Endothelial cell of umbilical vein (primary cell): ENCODE measurements at regions not wholly inside any gene's neighbourhood (a gene's known extent, or its start where the extent isn't known, plus 50 kb on each side); places are given as distances from the start of the nearest gene placed in this dataset.

Source experiments
- BruUV-seq: library from RNA; stranded (reverse); fragments of 400-500 nt; replicated peaks from 2 replicates; lab custom pipeline; 2021; lab: Mats Ljungman, UMichigan
- CTCF ChIA-PET: fragments of 300-600, 350-600 bp; sonication (Branson Sonifier 250); formaldehyde crosslinking; loops from one replicate; lab custom pipeline; 2021; ENCODE audit warnings: antibody characterized with exemption, inconsistent platforms; lab: Charles Lee
- POLR2A ChIA-PET: fragments of 300-600, 350-600 bp; sonication (Branson Sonifier 250); formaldehyde crosslinking; loops from one replicate; lab custom pipeline; 2021; ENCODE audit warnings: antibody characterized with exemption, inconsistent platforms; lab: Charles Lee
- DNase-seq: peaks from one replicate; pipeline ENCODE4 v3.0.0-alpha.2; 2011; ENCODE audit warnings: low read depth, low spot score
- FAIRE-seq: peaks from 2 replicates; lab custom pipeline; 2011; peaks lifted over from hg19 to GRCh38; lab: Jason Lieb, UNC
- H2AFZ ChIP-seq: 2 replicates; pipeline ENCODE4 v1.6.0; 2012; ENCODE audit warnings: low read depth, low read length, control low read depth, inconsistent platforms
- H3K27ac ChIP-seq: 2 replicates; pipeline ENCODE4 v1.5.1; 2011; ENCODE audit warnings: low read depth, mild to moderate bottlenecking, control low read depth, low read length, moderate library complexity; ENCODE audit not compliant: insufficient read depth
- H3K27me3 ChIP-seq, 2 experiments: 2 replicates each; pipeline versions ENCODE4 v1.6.0 to v1.6.1; 2011; ENCODE audit warnings: low read length in 2 of 2, mixed read lengths in 1 of 2; ENCODE audit not compliant: control insufficient read depth in 2 of 2, insufficient read depth in 2 of 2
- H3K36me3 ChIP-seq, 2 experiments: 2 replicates in 1 of 2; 3 replicates in 1 of 2; pipeline ENCODE4 v1.5.1; 2011; ENCODE audit warnings: low read length in 2 of 2, mild to moderate bottlenecking in 1 of 2, moderate library complexity in 1 of 2; ENCODE audit not compliant: control insufficient read depth in 2 of 2, insufficient read depth in 2 of 2; ENCODE audit errors: extremely low read depth in 1 of 2
- H3K4me1 ChIP-seq: 3 replicates; pipeline ENCODE4 v1.5.1; 2011; ENCODE audit warnings: mild to moderate bottlenecking, low read length; ENCODE audit not compliant: control insufficient read depth, insufficient read depth; ENCODE audit errors: extremely low read depth
- H3K4me2 ChIP-seq: 2 replicates; pipeline ENCODE4 v1.6.1; 2011; ENCODE audit warnings: low read length, control low read depth, mixed read lengths; ENCODE audit not compliant: insufficient read depth
- H3K4me3 ChIP-seq, 3 experiments: fragments of 200-600 bp in 1 of 3; sonication (generic), shearing (Covaris generic) in 1 of 3; replicated peaks in 1 of 3; 2 replicates each; pipeline ENCODE4 v1.5.1; 2011 to 2016; ENCODE audit warnings: control low read depth in 3 of 3, low read length in 3 of 3, mild to moderate bottlenecking in 2 of 3, inconsistent platforms in 1 of 3, low read depth in 1 of 3, moderate library complexity in 1 of 3; ENCODE audit not compliant: insufficient read depth in 1 of 3
- H3K79me2 ChIP-seq: 2 replicates; pipeline ENCODE4 v1.6.0; 2012; ENCODE audit warnings: low read length, inconsistent platforms; ENCODE audit not compliant: control insufficient read depth, insufficient read depth
- H3K9ac ChIP-seq: replicated peaks from 2 replicates; pipeline ENCODE3; 2011; ENCODE audit warnings: low read length, control low read depth; ENCODE audit not compliant: insufficient read depth; ENCODE audit errors: extremely low read depth
- H3K9me1 ChIP-seq: replicated peaks from 3 replicates; pipeline ENCODE4 v1.6.0; 2011; ENCODE audit warnings: mild to moderate bottlenecking, low read length; ENCODE audit not compliant: control insufficient read depth, insufficient read depth; ENCODE audit errors: extremely low read depth
- H3K9me3 ChIP-seq: replicated peaks from 2 replicates; pipeline ENCODE4 v1.5.1; 2012; ENCODE audit warnings: low read length, inconsistent platforms; ENCODE audit not compliant: control insufficient read depth, insufficient read depth
- H4K20me1 ChIP-seq: replicated peaks from 2 replicates; pipeline ENCODE3; 2011; ENCODE audit warnings: mild to moderate bottlenecking, low read length; ENCODE audit not compliant: control insufficient read depth, insufficient read depth; ENCODE audit errors: extremely low read depth
- EZH2 ChIP-seq: IDR thresholded peaks from 2 replicates; pipeline ENCODE4 v1.6.1; 2012; ENCODE audit warnings: borderline replicate concordance, low read depth, mild to moderate bottlenecking, moderate library complexity, low read length, inconsistent platforms; ENCODE audit not compliant: severe bottlenecking
- FOS ChIP-seq: IDR thresholded peaks from 2 replicates; pipeline ENCODE4 v1.6.1; 2011; ENCODE audit warnings: mild to moderate bottlenecking, low read length, moderate library complexity, borderline replicate concordance; ENCODE audit not compliant: insufficient read depth
- GATA2 ChIP-seq: IDR thresholded peaks from 2 replicates; pipeline ENCODE4 v1.7.0; 2011; ENCODE audit warnings: low read depth, mild to moderate bottlenecking, moderate library complexity, mixed read lengths, low read length; ENCODE audit not compliant: insufficient read length, insufficient read depth
- JUN ChIP-seq: IDR thresholded peaks from 2 replicates; pipeline ENCODE4 v1.6.1; 2011; ENCODE audit warnings: borderline replicate concordance, low read depth; ENCODE audit not compliant: insufficient read length, insufficient read depth
- MYC ChIP-seq: IDR thresholded peaks from one replicate; pipeline ENCODE4 v1.6.1; 2011; ENCODE audit warnings: mild to moderate bottlenecking, low read depth, low read length
- POLR2A ChIP-seq: IDR thresholded peaks from 2 replicates; pipeline ENCODE4 v1.6.1; 2012; ENCODE audit warnings: low read depth, mild to moderate bottlenecking, control low read depth, low read length
- POLR2AphosphoS5 ChIP-seq: IDR thresholded peaks from 2 replicates; pipeline ENCODE4 v1.6.1; 2012; ENCODE audit warnings: low read depth, mild to moderate bottlenecking, control low read depth, low read length, moderate library complexity; ENCODE audit not compliant: insufficient read depth
- dilution Hi-C: fragments of 300-500 bp; cut with MboI; formaldehyde crosslinking; loops from one replicate; pipeline ENCODE4 v1.15.0; 2019; ENCODE audit warnings: low sequenced_read_pairs; ENCODE audit not compliant: extremely low pct_ligation_motif_present
- intact Hi-C: fragments of 100-400 bp; cut with micrococcal nuclease; formaldehyde crosslinking; loops from one replicate; pipeline ENCODE4 v1.10.0; 2022
- TF ChIP-seq, protein P1 (sequence below), 2 donors: IDR thresholded peaks; 1 replicate in 1 of 2; 2 replicates in 1 of 2; pipeline ENCODE4 v1.5.1; 2011; ENCODE audit warnings: low read length in 2 of 2, mild to moderate bottlenecking in 2 of 2, moderate library complexity in 2 of 2, control low read depth in 1 of 2, inconsistent platforms in 1 of 2, low read depth in 1 of 2; ENCODE audit not compliant: insufficient read depth in 1 of 2; ENCODE audit errors: extremely low read depth in 1 of 2
- TF ChIP-seq, protein P2 (sequence below): IDR thresholded peaks from 2 replicates; pipeline ENCODE4 v1.6.1; 2011; ENCODE audit not compliant: insufficient read depth, insufficient read length

DNA sequence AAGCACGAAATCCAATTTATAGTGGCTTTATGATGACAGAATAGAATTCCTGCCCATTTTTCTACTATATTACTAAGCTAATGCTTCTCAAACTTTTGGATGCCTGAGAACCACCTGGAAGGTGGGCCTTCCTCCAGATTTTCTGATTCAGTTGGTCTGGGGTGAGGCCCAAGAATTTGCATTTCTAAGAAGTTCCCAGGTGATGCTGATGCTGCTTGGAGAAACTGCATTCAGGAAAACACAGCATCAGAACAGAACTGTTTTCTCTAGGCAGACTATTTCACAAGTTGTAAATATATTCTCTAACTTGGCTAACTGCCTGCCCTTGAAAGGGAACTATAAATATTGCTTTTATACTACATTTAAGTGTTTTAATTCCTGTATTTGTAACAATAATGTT, 644.9 kb upstream of the DPPA4 start:
- Histone ChIP-seq H3K9ac (no peak overlapping the region), H3K4me2 (no peak overlapping the region), H3K79me2 (no peaks in the 10 kb centered on the region), H3K27ac (no peak overlapping the region), H3K4me1 (no peaks in the 10 kb centered on the region), H3K36me3 (no peaks in the 10 kb centered on the region), H2AFZ (no peak overlapping the region), H3K27me3 (no peaks in the 10 kb centered on the region), H3K9me3 (no peaks in the 10 kb centered on the region), H3K4me3 (no peak overlapping the region), H3K9me1 (no peaks in the 10 kb centered on the region), H4K20me1 (no peaks in the 10 kb centered on the region)
- FAIRE-seq (no peak), DNase-seq (no peak)
- POLR2A ChIA-PET, result no interaction called here
- dilution Hi-C loops, result no loop called here
- TF ChIP-seq, protein P1, sequence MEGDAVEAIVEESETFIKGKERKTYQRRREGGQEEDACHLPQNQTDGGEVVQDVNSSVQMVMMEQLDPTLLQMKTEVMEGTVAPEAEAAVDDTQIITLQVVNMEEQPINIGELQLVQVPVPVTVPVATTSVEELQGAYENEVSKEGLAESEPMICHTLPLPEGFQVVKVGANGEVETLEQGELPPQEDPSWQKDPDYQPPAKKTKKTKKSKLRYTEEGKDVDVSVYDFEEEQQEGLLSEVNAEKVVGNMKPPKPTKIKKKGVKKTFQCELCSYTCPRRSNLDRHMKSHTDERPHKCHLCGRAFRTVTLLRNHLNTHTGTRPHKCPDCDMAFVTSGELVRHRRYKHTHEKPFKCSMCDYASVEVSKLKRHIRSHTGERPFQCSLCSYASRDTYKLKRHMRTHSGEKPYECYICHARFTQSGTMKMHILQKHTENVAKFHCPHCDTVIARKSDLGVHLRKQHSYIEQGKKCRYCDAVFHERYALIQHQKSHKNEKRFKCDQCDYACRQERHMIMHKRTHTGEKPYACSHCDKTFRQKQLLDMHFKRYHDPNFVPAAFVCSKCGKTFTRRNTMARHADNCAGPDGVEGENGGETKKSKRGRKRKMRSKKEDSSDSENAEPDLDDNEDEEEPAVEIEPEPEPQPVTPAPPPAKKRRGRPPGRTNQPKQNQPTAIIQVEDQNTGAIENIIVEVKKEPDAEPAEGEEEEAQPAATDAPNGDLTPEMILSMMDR (IDR thresholded peaks at IDR 0.05; ENCODE audit: extremely low read depth in 1 of 2, insufficient read depth in 1 of 2, low read depth in 1 of 2, low read length in 2 of 2), result no peak
- TF ChIP-seq GATA2 (no peak), POLR2A (no peak), EZH2 (no peak), POLR2AphosphoS5 (no peak), MYC (no peak), JUN (no peak), FOS (no peak)
- TF ChIP-seq, protein P2, sequence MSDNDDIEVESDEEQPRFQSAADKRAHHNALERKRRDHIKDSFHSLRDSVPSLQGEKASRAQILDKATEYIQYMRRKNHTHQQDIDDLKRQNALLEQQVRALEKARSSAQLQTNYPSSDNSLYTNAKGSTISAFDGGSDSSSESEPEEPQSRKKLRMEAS, result no peak
- CTCF ChIA-PET, result no interaction called here
- intact Hi-C loops, result no loop called here
- BruUV-seq, result no TSS peak
